Smooth muscle cell (in vitro differentiated cells): ENCODE measurements at regions not wholly inside any gene's neighbourhood (a gene's known extent, or its start where the extent isn't known, plus 50 kb on each side); places are given as distances from the start of the nearest gene placed in this dataset.

Experiments used
- DNase-seq: peaks from one replicate; lab custom pipeline; 2025; ENCODE audit not compliant: unreplicated experiment; lab: John Stamatoyannopoulos, UW
- H2AFZ ChIP-seq: fragments of 200-600 bp; sonication (generic); 2 replicates; pipeline ENCODE4 v1.6.0; 2016; ENCODE audit warnings: antibody characterized with exemption, low read depth, mild to moderate bottlenecking
- H3F3A ChIP-seq: fragments of 200-600 bp; sonication (generic); 2 replicates; pipeline ENCODE4 v1.6.0; 2017; ENCODE audit warnings: antibody characterized with exemption, low read depth
- H3K27ac ChIP-seq: fragments of 200-600 bp; sonication (generic); 2 replicates; pipeline ENCODE4 v1.5.1; 2016; ENCODE audit warnings: low read depth, mild to moderate bottlenecking
- H3K27me3 ChIP-seq: fragments of 200-600 bp; sonication (generic); 2 replicates; pipeline ENCODE4 v1.6.1; 2016; ENCODE audit warnings: low read depth, mild to moderate bottlenecking
- H3K36me3 ChIP-seq: fragments of 200-600 bp; sonication (generic); 2 replicates; pipeline ENCODE4 v1.5.1; 2016; ENCODE audit warnings: low read depth
- H3K4me1 ChIP-seq: fragments of 200-600 bp; sonication (generic); 2 replicates; pipeline ENCODE4 v1.5.1; 2016; ENCODE audit warnings: low read depth
- H3K4me2 ChIP-seq: fragments of 200-600 bp; sonication (generic); 2 replicates; pipeline ENCODE4 v1.6.0; 2016; ENCODE audit warnings: mild to moderate bottlenecking
- H3K4me3 ChIP-seq: fragments of 200-600 bp; sonication (generic); 2 replicates; pipeline ENCODE4 v1.5.1; 2016; ENCODE audit warnings: mild to moderate bottlenecking
- H3K79me2 ChIP-seq: fragments of 200-600 bp; sonication (generic); 2 replicates; pipeline ENCODE4 v1.6.0; 2016; ENCODE audit warnings: low read depth, mild to moderate bottlenecking
- H3K9ac ChIP-seq: fragments of 200-600 bp; sonication (generic); 2 replicates; pipeline ENCODE4 v1.6.0; 2016; ENCODE audit warnings: low read depth
- H3K9me3 ChIP-seq: fragments of 200-600 bp; sonication (generic); replicated peaks from 2 replicates; pipeline ENCODE4 v1.5.1; 2016; ENCODE audit warnings: low read depth
- H4K20me1 ChIP-seq: fragments of 200-600 bp; sonication (generic); 2 replicates; pipeline ENCODE4 v1.6.0; 2016; ENCODE audit warnings: low read depth
- CTCF ChIP-seq: fragments of 200-600 bp; sonication (generic); IDR thresholded peaks from 2 replicates; pipeline ENCODE4 v1.5.1; 2017; ENCODE audit warnings: borderline replicate concordance, mild to moderate bottlenecking, antibody characterized with exemption; ENCODE audit not compliant: insufficient read depth, poor library complexity, severe bottlenecking
- WGBS: methylation state at CpG from one replicate; pipeline ENCODE4 v1.1.7; 2016; ENCODE audit warnings: low lambda C conversion rate; 5-methylcytosine and 5-hydroxymethylcytosine counted together

DNA sequence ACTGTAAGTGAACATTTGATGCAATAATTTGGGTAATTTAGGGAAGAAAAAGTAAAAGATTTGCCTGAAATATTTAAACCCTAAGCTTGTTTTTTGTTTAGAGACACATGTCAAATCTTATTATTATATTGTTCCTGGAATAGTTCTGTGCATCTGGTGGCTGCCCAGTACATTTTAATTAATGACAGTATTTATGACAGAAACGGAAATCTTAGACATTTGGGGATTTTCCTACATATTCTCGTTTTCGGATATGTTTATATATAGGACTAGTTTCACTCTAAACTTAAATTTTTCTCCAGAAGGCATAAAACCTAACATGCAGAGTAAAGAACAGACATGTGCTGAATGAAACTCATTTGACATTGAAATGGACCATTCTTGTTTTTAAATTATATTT is 125.6 kb upstream of the PAQR3 start:
- Histone ChIP-seq H3F3A (no peaks in the 10 kb centered on the region), H3K4me1 (no peaks in the 10 kb centered on the region), H3K36me3 (no peaks in the 10 kb centered on the region), H2AFZ (no peak overlapping the region), H4K20me1 (no peaks in the 10 kb centered on the region), H3K27me3 (no peaks in the 10 kb centered on the region), H3K4me3 (no peak overlapping the region), H3K79me2 (no peaks in the 10 kb centered on the region), H3K9ac (no peak overlapping the region), H3K9me3 (no peaks in the 10 kb centered on the region), H3K27ac (no peak overlapping the region), H3K4me2 (no peak overlapping the region)
- DNase-seq: no peak
- no peak for TF ChIP-seq CTCF
- 83% methylated on average over 3 of the region's 3 CpGs for WGBS

DNA sequence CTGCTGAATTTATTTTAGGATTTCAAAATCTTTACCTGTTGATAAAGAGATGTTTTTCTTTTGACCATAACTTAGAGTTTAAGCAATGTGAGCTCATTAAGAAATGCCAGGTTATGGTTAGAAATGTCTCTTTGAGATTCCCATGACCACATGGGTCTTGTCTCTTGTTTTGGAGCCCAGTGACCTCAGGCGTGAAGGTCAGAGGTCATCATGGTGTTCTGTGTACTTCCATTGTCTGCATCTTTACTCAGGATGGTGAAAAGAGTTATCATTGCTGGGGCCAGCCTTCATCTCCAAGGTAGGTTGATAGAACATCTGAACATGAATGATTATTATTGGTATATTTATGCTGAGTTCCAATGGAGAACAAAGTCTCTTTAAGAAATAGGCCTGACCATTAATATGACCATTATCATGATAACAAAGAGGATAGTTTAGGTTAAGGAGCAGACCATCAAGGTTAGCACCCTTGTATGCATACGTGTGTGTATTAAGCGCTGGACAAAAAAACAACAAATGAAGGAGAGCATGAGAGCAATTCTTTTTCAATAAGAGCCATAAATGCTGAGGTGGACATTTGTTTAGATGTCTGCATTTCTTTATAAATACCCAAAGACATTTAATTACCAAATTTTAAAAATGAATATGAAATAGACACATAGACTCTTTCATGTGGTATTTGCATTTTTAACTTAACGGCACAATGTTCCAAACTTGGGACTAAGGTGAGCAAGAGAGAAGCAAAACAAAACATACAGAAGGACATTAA is 120.6 kb upstream of the PAQR3 start:
- TF ChIP-seq CTCF: no peak
- no peaks in the 10 kb centered on the region for H3F3A ChIP-seq
- WGBS: 93% methylated on average over 4 of the region's 4 CpGs

GRCh38 chr4:79057772-79058171 is 118.5 kb upstream of the PAQR3 start:
- no peak overlapping the region for H3K4me3 ChIP-seq
- no peaks in the 10 kb centered on the region for H4K20me1 ChIP-seq
- 92% methylated on average over 2 of the region's 2 CpGs for WGBS
- no peak for DNase-seq
- H2AFZ ChIP-seq: no peak overlapping the region
- H3K9me3 ChIP-seq: no peaks in the 10 kb centered on the region
- peaks cover 9% of the 10 kb centered on the region for H3K4me1 ChIP-seq
- no peak overlapping the region for H3K4me2 ChIP-seq
- H3K36me3 ChIP-seq: no peaks in the 10 kb centered on the region
- no peaks in the 10 kb centered on the region for H3F3A ChIP-seq
- H3K79me2 ChIP-seq: no peaks in the 10 kb centered on the region
- H3K27ac ChIP-seq: no peak overlapping the region
- H3K27me3 ChIP-seq: no peaks in the 10 kb centered on the region
- no peak for TF ChIP-seq CTCF
- H3K9ac ChIP-seq: no peak overlapping the region

More for the DNA sequence above, 120.6 kb upstream of the PAQR3 start:
- no peaks in the 10 kb centered on the region for H4K20me1 ChIP-seq
- no peaks in the 10 kb centered on the region for H3K9me3 ChIP-seq
- H3K27me3 ChIP-seq: no peaks in the 10 kb centered on the region
- no peak overlapping the region for H3K4me2 ChIP-seq
- peaks cover 9% of the 10 kb centered on the region for H3K4me1 ChIP-seq
- no peak overlapping the region for H3K27ac ChIP-seq
- no peak overlapping the region for H2AFZ ChIP-seq
- H3K79me2 ChIP-seq: no peaks in the 10 kb centered on the region
- no peak overlapping the region for H3K9ac ChIP-seq
- H3K36me3 ChIP-seq: no peaks in the 10 kb centered on the region
- no peak overlapping the region for H3K4me3 ChIP-seq
- no peak for DNase-seq

DNA sequence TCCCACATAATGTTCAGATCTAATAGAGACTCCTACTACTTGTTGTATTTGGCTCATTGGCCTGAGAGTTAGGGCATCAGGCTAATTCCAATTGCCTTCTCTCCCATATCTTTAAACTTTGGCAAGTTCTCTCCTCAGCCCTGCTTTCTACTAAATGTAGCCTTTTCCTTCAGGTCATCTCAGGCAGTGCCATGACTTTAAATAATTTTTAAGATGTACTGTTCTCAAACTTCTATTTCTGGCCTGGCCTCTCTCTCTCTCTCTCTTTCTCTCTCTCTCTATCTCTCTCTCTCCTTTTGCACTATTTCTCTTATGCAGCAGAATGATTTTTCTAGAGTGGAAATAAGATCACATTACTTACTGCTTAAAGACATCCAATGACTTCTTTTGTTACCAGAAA is 114.5 kb upstream of the PAQR3 start:
- TF ChIP-seq CTCF: no peak
- H3K27ac ChIP-seq: no peak overlapping the region

More for the DNA sequence above, 114.5 kb upstream of the PAQR3 start:
- H3K9ac ChIP-seq: no peak overlapping the region
- no peaks in the 10 kb centered on the region for H4K20me1 ChIP-seq
- H3K79me2 ChIP-seq: no peaks in the 10 kb centered on the region
- H3K9me3 ChIP-seq: no peaks in the 10 kb centered on the region
- H2AFZ ChIP-seq: no peak overlapping the region
- peaks cover 6% of the 10 kb centered on the region for H3K27me3 ChIP-seq
- H3F3A ChIP-seq: no peaks in the 10 kb centered on the region
- H3K4me2 ChIP-seq: no peak overlapping the region
- no peak for DNase-seq
- H3K4me1 ChIP-seq: peaks cover 9% of the 10 kb centered on the region
- H3K36me3 ChIP-seq: no peaks in the 10 kb centered on the region
- no peak overlapping the region for H3K4me3 ChIP-seq
